Astrocyte of the cerebellum (primary cell): ENCODE measurements at regions not wholly inside any gene's neighbourhood (a gene's known extent, or its start where the extent isn't known, plus 50 kb on each side); places are given as distances from the start of the nearest gene placed in this dataset.

ENCODE experiments used
- DNase-seq: peaks from one replicate; pipeline ENCODE4 v3.0.0-alpha.2; 2011; ENCODE audit warnings: low read depth
- H3K4me3 ChIP-seq: 2 replicates; pipeline ENCODE4 v1.5.1; 2011; ENCODE audit warnings: mild to moderate bottlenecking, low read depth, low read length, moderate library complexity
- in situ Hi-C: cut with HindIII; loops from 2 replicates; pipeline ENCODE4 v1.10.0; 2017; ENCODE audit warnings: low sequenced_read_pairs
- TF ChIP-seq, protein P1 (sequence below): IDR thresholded peaks from 2 replicates; pipeline ENCODE4 v1.5.1; 2012; ENCODE audit warnings: low read length, low read depth, moderate library complexity, mild to moderate bottlenecking; ENCODE audit errors: missing control alignments

DNA sequence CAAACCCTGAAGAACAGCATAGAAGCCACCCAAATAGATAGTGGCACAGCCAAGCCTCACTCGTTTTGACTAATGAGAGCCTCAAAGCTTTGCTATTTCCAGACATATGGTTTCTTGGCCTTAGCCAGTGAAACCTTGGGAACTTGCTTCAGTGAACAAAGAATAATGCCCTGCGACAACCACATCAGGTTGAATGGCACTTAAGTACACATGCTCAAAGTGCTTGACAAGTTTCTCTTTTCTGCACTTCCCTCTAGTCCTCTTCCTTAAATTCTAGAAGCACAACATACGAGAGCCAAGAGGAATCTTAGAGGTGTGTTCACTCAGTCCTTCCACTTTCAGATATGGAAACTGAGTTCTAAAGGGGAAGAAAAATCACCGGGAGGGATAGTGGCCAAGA is 258.3 kb downstream of the HAUS1 start:
- no peak overlapping the region for H3K4me3 ChIP-seq
- TF ChIP-seq, protein P1, sequence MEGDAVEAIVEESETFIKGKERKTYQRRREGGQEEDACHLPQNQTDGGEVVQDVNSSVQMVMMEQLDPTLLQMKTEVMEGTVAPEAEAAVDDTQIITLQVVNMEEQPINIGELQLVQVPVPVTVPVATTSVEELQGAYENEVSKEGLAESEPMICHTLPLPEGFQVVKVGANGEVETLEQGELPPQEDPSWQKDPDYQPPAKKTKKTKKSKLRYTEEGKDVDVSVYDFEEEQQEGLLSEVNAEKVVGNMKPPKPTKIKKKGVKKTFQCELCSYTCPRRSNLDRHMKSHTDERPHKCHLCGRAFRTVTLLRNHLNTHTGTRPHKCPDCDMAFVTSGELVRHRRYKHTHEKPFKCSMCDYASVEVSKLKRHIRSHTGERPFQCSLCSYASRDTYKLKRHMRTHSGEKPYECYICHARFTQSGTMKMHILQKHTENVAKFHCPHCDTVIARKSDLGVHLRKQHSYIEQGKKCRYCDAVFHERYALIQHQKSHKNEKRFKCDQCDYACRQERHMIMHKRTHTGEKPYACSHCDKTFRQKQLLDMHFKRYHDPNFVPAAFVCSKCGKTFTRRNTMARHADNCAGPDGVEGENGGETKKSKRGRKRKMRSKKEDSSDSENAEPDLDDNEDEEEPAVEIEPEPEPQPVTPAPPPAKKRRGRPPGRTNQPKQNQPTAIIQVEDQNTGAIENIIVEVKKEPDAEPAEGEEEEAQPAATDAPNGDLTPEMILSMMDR, result no peak
- in situ Hi-C loops, result no loop called here
- DNase-seq, result no peak

DNA sequence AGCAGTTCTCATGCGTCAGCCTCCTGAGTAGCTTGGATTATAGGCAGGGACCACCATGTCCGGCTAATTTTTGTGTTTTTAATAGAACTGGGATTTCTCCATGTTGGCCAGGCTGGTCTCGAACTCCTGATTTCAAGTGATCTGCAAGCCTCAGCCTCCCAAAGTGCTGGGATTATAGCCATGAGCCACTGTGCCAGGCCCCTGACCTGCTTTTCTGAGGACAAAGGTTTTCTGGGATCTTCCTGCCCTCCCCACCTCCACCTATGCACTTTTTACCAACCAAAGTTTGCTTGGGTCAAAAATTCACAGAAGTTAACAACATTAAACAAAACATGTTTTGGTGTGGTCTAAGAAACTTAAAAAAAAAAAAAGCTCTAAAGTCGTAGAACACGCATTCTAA is 259.9 kb downstream of the HAUS1 start:
- in situ Hi-C loops, result no loop called here
- H3K4me3 ChIP-seq, result no peak overlapping the region
- TF ChIP-seq, protein P1, result no peak
- DNase-seq, result no peak

DNA sequence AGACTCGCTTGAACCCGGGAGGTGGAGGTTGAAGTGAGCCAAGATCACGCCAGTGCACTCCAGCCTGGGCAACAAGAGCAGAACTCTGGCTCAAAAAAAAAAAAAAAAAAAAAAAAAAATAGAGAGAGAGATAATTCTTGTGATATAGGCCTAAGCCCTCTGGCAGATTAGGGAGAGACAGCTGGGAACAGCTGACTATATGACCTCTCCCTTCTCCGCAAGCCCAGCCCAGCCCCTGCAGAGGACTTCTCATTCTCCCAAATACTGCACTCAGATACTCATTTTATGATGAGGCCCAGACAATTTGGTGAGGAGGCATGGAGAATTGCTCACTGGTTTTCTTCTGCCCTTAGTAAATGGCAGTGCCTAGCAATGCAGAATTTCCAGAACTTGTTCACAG is 262.0 kb downstream of the HAUS1 start:
- in situ Hi-C loops, result loop anchor here (5.0 kb wide), 1 partner anchor 84 kb away; no protein-coding TSS in a partner anchor
- DNase-seq, result no peak
- TF ChIP-seq, protein P1, result no peak
- H3K4me3 ChIP-seq, result no peak overlapping the region

DNA sequence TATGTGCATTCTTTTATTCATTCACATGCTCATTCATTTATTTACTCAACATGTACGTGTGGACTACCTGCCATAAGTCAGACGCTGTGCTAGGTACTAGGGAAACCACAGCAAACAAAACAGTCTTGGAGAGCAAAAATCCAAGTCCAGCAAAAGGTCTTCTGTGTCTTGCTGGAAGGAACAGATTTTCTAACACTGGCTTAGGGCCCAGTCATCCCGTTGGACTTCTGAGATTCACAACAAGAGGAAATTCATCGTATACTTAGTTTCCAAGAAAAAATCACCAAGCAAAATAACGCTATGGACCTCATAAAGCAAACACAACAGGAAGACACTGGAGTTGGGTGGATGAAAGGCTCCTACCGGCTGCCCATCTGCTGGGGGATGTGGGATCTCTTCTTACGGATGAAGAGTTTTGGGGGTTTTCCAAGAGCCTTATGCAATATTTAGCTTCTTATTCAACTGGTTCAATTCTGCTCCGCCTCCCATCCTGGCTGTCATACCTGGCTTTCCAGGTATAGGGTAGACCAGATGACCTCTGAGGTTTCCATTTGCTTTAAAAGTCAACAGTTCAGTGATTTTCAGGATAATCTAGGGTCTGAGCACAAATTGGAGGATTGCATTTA is 262.7 kb downstream of the HAUS1 start:
- TF ChIP-seq, protein P1, result no peak
- H3K4me3 ChIP-seq, result no peak overlapping the region
- no peak for DNase-seq
- in situ Hi-C loops, result loop anchor here (5.0 kb wide), 1 partner anchor 85 kb away; no protein-coding TSS in a partner anchor

DNA sequence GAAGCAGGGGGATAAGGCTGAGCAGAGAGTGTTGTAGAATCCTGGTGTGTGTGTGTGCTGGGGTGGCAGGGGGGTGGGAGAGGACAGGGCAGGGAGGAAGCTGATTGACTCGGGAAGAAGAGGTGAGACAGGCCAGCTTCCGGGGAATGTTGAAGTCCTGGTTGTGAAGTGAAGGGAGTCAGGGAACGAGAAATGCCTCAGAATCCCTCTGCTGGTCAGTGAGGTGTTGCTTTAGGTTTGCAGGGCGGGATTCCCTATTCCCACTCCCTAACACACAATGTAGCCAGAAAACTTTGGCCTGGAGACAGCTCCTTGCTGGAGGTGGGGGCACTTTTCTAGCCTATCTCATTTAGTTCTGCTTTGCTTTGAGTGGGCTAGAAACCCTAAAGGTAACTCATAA is 265.1 kb downstream of the HAUS1 start:
- TF ChIP-seq, protein P1, result no peak
- H3K4me3 ChIP-seq, result no peak overlapping the region
- in situ Hi-C loops, result loop anchor here (5.0 kb wide), 1 partner anchor 87 kb away; no protein-coding TSS in a partner anchor
- DNase-seq, result no peak

DNA sequence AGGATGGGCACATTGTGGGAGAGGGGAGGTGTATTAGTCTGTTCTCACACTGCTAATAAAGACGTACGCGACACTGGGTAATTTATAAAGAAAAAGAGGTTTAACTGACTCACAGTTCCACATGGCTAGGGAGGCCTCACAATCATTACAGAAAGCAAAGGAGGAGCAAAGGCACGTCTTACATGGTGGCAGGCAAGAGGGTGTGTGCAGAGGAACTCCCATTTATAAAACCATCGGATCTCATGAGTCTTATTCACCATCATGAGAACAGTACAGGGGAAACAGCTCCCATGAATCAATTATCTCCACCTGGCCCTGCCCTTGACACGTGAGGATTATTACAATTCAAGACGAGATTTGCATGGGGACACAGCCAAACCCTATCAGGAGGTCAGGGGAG is 266.7 kb downstream of the HAUS1 start:
- no peak overlapping the region for H3K4me3 ChIP-seq
- in situ Hi-C loops, result no loop called here
- no peak for DNase-seq
- TF ChIP-seq, protein P1, result no peak
